ENCODE measurements at regions not wholly inside any gene's neighbourhood (a gene's known extent, or its start where the extent isn't known, plus 50 kb on each side); places are given as distances from the start of the nearest gene placed in this dataset.

- no peak for DNase-seq (ENCODE audit: low spot score)
Observed at GRCh38 chr2:204012072-204012653, 75.6 kb downstream of the ICOS start.

DNA sequence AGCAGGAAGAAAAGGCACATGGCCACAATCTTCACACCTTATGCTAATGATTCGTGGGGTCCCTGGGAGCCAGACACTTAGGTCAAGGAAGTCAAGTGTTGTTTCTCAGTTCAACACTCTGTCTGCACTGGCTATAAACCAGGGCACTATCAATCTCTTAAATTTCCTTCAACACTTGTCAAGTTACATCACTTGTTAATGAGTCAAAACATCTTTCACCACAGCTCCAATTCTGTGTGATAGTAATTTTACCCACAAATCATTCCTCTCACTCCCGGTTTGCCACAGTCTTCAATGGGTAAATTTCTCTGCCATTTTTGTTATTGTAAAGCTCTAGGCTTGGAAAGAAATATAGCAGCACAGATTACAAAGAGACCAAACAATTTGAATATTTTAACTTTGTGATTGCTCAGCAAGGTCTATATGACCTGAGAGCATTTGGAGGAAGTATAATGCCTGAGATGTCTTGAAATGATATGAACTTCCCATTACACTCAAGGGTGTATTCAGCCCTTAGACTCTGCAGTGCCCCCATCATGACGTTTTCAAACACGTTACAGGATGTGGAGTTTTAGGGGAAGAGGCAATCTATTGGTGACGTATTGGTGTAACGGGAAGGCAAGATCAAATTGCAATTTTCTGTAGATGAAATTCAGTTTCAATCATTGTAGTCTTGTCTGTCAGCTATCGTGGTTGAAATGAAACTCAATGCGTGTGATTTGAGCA lies 78.7 kb downstream of the ICOS start:
- no peak for DNase-seq (ENCODE audit: low spot score)

- no peak for DNase-seq (ENCODE audit: low spot score)
Observed at GRCh38 chr2:204018717-204019116, 82.2 kb downstream of the ICOS start.

- no peak for DNase-seq (ENCODE audit: low spot score)
Observed at GRCh38 chr2:204019572-204020501, 83.3 kb downstream of the ICOS start.

DNA sequence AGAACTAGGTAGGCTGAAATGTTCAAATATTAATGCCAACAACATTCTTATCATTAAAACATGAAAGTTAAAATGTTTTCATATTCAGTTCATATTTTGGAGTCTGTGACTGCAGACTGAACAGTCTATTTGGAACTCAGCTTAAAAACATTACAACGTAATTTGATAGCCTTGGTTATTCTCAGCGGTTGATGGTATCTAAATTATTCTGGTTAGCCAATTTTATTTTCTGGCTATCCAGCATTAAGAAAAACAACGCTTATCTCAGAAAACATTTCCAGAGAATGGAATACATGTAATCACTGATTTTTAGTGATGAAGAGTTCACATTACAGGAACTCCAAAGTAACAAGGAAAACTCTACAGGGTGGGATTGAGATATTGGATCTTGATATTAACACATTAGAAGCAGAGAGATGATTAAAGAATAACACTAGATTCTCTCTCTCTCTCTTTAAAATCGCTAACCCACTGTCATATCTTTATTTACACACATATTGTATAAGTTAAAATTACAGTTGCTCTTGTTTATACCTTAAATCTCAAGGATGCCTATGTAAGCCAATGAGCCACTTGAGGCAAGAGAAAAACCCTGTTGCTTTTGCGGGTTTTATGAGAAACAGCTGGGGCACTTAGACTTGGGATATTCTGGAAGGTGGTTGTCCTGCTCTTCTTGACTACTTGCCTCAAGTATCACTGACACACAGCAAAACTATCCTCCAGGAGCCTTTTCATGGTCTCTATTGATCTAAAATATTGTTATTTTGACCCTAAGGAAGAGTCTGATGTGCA lies 84.9 kb downstream of the ICOS start:
- no peak for DNase-seq (ENCODE audit: low spot score)

DNA sequence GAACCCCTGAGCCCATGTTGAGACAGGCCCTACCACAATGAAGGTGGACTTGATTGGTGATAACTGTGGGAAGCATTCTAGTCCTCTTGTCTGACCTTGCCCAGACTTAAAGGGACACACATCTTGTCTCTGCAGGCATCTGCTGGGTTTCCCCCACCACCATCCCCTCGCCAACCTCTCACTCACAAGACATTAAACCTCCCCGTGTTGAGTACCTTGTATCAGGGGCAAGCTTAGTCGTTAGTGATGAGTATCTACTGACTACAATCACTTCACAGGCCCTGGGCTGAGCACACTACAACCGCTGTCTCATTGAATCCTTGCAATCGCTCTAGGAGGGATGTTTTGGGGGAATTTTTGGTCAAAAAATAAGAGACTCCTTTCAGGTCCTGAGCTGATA lies 86.0 kb downstream of the ICOS start:
- no peak for DNase-seq (ENCODE audit: low spot score)

- DNase-seq (ENCODE audit: low spot score) = no peak
Observed at GRCh38 chr2:204023088-204023487, 86.5 kb downstream of the ICOS start.

DNA sequence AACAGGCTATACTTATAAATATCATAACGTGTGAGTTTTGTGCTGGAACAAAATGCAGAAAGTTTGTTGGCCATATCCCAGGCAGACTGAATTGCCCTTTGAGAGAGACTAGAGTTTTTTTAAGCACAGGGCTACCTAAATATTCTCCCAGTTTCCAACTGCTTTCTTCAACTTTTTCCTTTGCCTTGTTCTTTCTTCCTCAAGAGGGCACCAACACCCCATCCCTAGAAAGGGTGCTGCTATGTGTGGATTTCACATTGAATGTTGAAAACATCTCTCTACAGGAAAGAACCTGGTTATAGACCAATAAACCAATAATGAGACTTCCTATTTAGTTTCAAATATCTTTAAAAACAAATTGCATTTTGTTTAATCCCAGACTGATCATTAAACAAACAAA lies 87.9 kb downstream of the ICOS start:
- peak; percentile 27 for DNase-seq (ENCODE audit: low spot score)

- no peak for DNase-seq (ENCODE audit: low spot score)
Observed at GRCh38 chr2:204024906-204025475, 88.4 kb downstream of the ICOS start.

DNA sequence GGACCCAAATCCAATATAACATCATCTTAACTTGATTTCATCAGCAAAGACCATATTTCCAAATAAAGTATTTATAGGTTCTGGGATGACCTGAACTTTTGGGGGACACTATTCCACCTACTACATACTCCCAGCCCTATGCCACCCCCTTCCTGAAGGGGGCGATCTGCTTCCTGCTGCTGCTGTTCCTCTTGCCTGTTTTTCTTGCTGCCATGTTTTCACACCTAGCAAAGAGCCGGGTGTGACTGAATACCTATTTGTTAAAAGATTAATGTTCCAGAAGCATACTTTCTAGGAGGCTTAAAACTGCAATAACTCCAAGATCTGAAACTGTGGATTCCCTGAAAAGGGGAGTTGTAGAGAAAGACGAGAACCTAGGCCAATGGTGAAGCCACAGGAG lies 89.7 kb downstream of the ICOS start:
- no peak for DNase-seq (ENCODE audit: low spot score)

GRCh38 chr2:204027091-204027490 lies 90.5 kb downstream of the ICOS start:
- DNase-seq (ENCODE audit: low spot score) = no peak

DNA sequence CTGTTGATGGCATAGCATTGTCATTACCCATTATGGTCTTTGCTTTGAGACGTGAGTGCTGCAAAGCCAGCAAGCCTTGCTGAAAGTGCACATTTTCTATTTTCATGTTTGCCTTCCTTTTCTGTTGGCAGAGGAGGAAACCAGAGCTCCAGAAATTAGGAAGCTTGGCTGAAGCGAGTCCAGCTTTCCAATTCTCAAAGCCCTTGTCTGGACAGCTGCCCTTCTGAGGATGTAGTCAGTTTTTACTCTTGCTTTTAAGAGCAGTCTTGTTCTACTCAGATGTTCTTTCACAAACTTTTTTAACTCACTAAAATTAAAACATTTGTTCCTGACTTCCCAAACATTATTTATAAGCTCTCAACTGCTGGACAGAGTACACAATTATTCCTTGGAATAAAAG lies 93.8 kb downstream of the ICOS start:
- DNase-seq (ENCODE audit: low spot score) = no peak

DNA sequence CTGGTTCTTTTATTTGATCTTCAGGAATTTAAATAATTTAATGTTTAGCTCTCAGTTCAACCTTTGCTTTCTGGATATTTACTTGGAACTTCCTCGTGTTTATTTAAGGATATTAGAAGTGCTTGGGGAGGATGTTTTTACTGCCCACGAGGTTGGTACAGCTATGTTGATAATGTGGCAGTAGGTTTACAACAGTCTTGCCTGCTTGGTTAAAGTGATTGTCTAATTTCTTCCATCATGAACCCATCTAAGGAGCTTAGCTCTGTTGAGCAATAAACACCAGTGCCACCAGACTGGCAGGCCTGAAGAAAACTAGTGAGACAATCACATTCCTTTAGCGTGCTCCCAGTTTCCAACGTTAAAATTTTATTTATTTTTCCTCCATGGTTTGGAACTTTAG lies 94.5 kb downstream of the ICOS start:
- no peak for DNase-seq (ENCODE audit: low spot score)

DNA sequence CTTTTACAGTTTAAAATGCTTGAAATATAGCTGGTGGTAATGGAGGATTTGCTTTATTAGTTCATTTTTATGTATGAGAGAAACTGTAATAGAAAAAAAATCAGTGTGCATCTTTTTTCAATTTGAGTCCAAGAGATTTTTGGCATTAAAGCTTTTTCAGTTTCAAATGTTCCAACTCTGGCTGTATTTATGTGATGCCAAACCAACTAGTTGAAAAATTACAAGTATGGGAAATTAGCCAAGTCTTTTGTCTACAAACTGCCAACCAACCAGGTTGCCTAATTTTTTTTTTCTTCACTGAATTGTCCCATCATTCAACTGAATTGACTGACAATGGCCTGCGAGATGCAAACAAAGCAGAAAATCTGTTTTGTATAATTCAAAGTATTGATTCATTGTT lies 95.7 kb downstream of the ICOS start:
- no peak for DNase-seq (ENCODE audit: low spot score)

DNA sequence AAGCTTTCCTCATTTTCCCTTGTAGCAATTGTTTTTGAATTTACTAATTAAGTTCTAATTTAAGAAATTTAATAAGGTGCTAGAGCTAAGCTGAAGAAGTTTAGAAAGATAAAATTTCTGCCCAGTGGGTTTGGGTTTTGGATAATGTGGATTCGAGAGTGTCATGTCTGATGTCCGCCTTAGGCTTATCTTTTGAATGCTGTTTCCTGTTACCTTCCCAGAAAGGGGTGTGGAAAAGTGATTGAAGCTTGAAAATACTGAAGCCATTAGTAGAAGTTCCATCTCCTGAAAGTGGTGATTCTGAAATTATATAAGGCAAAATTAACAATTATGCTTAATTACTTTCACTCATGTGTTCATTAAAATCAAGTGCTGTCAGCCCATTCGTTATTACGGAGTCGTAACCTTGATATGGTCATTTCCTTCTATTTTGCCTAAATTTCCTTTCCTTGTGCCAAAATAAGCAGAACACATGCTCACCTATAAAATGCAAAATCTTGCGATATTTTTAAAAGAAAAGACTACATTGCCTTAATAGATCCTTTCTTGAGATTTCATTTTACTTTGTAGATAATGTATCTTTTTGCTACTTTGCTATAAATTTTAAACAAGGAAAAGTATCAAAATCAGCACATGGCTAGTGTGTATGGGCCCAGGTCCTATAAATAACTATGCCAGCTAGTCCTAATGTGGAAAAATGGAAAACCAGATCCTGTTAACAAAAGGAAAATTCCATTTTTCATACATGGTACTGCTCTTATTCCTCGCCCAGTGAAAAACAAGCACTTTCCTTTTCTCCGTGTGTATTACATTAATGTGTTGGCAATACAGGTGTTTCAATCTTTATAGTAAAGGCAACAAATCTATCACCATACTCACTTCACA lies 97.3 kb downstream of the ICOS start:
- DNase-seq (ENCODE audit: low spot score) = no peak

GRCh38 chr2:204036706-204037105 lies 100.1 kb downstream of the ICOS start:
- no peak for DNase-seq (ENCODE audit: low spot score)

DNA sequence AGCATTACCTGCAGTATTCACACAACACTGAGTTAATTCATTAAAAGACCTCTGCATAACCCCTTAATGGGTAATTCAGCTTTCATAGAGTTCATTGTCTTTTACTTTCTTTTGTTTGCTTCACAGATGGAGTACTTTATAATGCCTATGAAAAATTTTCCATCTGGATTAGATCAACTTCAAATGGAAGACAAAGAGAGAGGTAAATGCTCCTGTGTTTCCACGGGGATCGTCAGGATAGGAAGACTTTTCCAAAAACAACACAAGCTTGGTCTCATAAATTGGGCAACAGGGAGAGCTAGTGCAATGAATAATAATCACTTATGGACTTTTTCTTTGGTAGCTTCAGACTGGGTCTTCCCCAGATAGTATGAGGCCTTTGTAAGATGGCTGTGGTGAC lies 100.7 kb downstream of the ICOS start:
- DNase-seq (ENCODE audit: low spot score) = no peak

DNA sequence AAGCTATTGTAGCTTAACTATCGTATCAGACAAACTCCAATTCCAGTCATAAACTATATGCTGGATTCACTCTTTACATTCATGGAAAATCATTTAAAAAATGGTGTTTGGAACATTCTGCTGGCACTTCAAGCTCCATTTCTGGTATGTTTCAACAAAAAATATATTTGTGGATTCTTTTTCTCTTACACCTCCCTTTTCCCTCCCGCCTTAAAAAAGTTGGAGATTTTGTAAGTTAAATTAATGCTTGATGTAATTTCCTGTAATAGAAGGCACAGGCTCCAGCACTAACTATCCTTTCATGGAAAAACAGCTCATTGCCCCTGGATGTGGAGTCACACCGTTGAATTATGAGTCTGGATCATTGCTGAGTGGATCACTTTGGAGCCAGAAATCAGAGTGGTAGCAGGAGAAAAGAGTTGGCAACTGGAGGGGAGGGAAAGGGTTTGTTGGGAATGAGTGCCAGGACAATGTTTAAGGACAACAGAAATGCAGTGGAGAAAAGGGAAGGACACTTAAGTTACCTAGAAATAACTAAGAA lies 102.8 kb downstream of the ICOS start:
- DNase-seq (ENCODE audit: low spot score) = no peak

GRCh38 chr2:204040016-204040415 lies 103.5 kb downstream of the ICOS start:
- DNase-seq (ENCODE audit: low spot score) = no peak

DNA sequence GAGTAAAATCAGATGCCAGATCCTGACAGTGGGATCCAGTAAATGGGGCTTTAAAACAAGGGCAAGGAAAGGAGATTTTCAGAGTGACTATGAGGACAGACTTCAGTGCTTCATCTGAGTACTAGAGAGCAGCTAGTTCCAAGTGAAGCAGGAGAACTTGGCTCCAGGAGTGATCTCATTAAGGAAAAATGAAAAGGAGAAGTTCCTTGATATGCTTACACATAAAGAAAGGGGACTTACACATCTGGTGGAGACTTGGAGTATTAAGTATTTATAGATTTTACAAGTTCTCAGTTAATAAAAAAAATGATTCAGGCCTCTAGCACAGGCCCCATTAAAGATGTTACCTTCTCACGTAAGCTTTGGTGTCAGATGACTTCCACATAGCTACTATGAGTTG lies 105.8 kb downstream of the ICOS start:
- DNase-seq (ENCODE audit: low spot score) = no peak

- no peak for DNase-seq (ENCODE audit: low spot score)
Observed at GRCh38 chr2:204046145-204046544, 109.6 kb downstream of the ICOS start.

Data from D341Med (cell line).